GM12878 (cell line): ENCODE measurements at regions not wholly inside any gene's neighbourhood (a gene's known extent, or its start where the extent isn't known, plus 50 kb on each side); places are given as distances from the start of the nearest gene placed in this dataset.

Source experiments
- ATAC-seq: fragments of 200-7000 bp; cut with Tn5 transposase; 3 replicates; pipeline ENCODE4 v1.9.1; 2020; ENCODE audit warnings: mild to moderate bottlenecking, moderate library complexity
- BruUV-seq: library from RNA; stranded (reverse); fragments of 400-500 nt; replicated peaks from 2 replicates; lab custom pipeline; 2021; lab: Mats Ljungman, UMichigan
- CTCF ChIA-PET: fragments of 300-600 bp; sonication (Branson Sonifier 250); formaldehyde crosslinking; extraction: SDS; loops from one replicate; lab custom pipeline; 2021; ENCODE audit warnings: inconsistent platforms; lab: Yijun Ruan, JAX
- POLR2A ChIA-PET: fragments of 350-600 bp; formaldehyde crosslinking; extraction: SDS; loops from one replicate; lab custom pipeline; 2021; ENCODE audit warnings: inconsistent platforms; lab: Charles Lee
- RAD21 ChIA-PET: fragments of 300-600 bp; sonication (Branson Sonifier 250); formaldehyde crosslinking; loops from one replicate; lab custom pipeline; 2023; ENCODE audit warnings: antibody characterized with exemption; ENCODE audit not compliant: unreplicated experiment; lab: Charles Lee
- SMC1A ChIA-PET: fragments of 300-600 bp; sonication (Branson Sonifier 250); formaldehyde crosslinking; loops from one replicate; lab custom pipeline; 2023; ENCODE audit not compliant: unreplicated experiment, uncharacterized antibody; lab: Charles Lee
- DNase-seq: peaks from one replicate; pipeline ENCODE4 v3.0.0-alpha.2; 2011; ENCODE audit warnings: low read depth, low spot score
- FAIRE-seq: peaks from 3 replicates; lab custom pipeline; 2011; peaks lifted over from hg19 to GRCh38; lab: Jason Lieb, UNC
- H2AFZ ChIP-seq: 2 replicates; pipeline ENCODE4 v1.6.0; 2011; ENCODE audit warnings: low read depth, low read length, control low read depth; ENCODE audit not compliant: control insufficient read depth
- H3K27ac ChIP-seq: 2 replicates; pipeline ENCODE4 v1.5.1; 2011; ENCODE audit warnings: control low read depth; ENCODE audit not compliant: control insufficient read depth, insufficient read depth
- H3K27me3 ChIP-seq, 2 experiments: replicated peaks in 1 of 2; 2 replicates each; pipeline versions ENCODE4 v1.6.0 to v1.6.1; 2011; ENCODE audit warnings: low read length in 1 of 2; ENCODE audit not compliant: control insufficient read depth in 2 of 2, insufficient read depth in 2 of 2
- H3K36me3 ChIP-seq, 2 experiments: 2 replicates each; pipeline ENCODE4 v1.5.1; 2011; ENCODE audit warnings: low read length in 1 of 2; ENCODE audit not compliant: control insufficient read depth in 2 of 2, insufficient read depth in 2 of 2
- H3K4me1 ChIP-seq: 2 replicates; pipeline ENCODE4 v1.6.1; 2011; ENCODE audit warnings: mild to moderate bottlenecking, low read length, moderate library complexity, mixed read lengths; ENCODE audit not compliant: control insufficient read depth, insufficient read depth
- H3K4me2 ChIP-seq: 2 replicates; pipeline ENCODE4 v1.6.0; 2011; ENCODE audit warnings: control low read depth; ENCODE audit not compliant: control insufficient read depth, insufficient read depth
- H3K4me3 ChIP-seq: fragments of 200-600 bp; sonication (generic); 2 replicates; pipeline ENCODE4 v1.5.1; 2016
- H3K79me2 ChIP-seq: 2 replicates; pipeline ENCODE4 v1.6.0; 2011; ENCODE audit warnings: low read length; ENCODE audit not compliant: control insufficient read depth, insufficient read depth
- H3K9ac ChIP-seq: 2 replicates; pipeline ENCODE4 v1.8.0; 2011; ENCODE audit warnings: low read length, control low read depth, mixed read lengths; ENCODE audit not compliant: control insufficient read depth, insufficient read depth
- H3K9me3 ChIP-seq: replicated peaks from 3 replicates; pipeline ENCODE4 v1.5.1; 2011; ENCODE audit warnings: mild to moderate bottlenecking, low read length; ENCODE audit not compliant: control insufficient read depth, insufficient read depth
- H4K20me1 ChIP-seq: 2 replicates; pipeline ENCODE4 v1.6.0; 2011; ENCODE audit not compliant: control insufficient read depth, insufficient read depth
- BCL11A ChIP-seq: IDR thresholded peaks from 2 replicates; pipeline ENCODE4 v1.6.1; 2011; ENCODE audit warnings: low read depth, low read length
- CHD4 ChIP-seq: fragments of 200-600 bp; sonication (generic); IDR thresholded peaks from 2 replicates; pipeline ENCODE4 v1.6.1; 2016; ENCODE audit warnings: mild to moderate bottlenecking
- EP300 ChIP-seq, 2 experiments: fragments of 150-350 bp in 1 of 2; IDR thresholded peaks; 2 replicates each; pipeline ENCODE4 v1.6.1; 2011 to 2012; ENCODE audit warnings: low read depth in 2 of 2, low read length in 2 of 2, borderline replicate concordance in 1 of 2, improper control_type of control experiment in 1 of 2, inconsistent platforms in 1 of 2; ENCODE audit not compliant: control insufficient read depth in 1 of 2
- IKZF2 ChIP-seq, 2 experiments: fragments of 450-650 bp; IDR thresholded peaks; 2 replicates each; pipeline ENCODE4 v1.6.1; 2017; ENCODE audit warnings: mild to moderate bottlenecking in 2 of 2, moderate library complexity in 2 of 2
- KLF5 ChIP-seq: fragments of 450-650 bp; IDR thresholded peaks from 2 replicates; pipeline ENCODE4 v1.6.1; 2014; ENCODE audit warnings: mild to moderate bottlenecking; ENCODE audit not compliant: partially characterized antibody
- MEF2B ChIP-seq: fragments of 450-650 bp; IDR thresholded peaks from 2 replicates; pipeline ENCODE4 v1.6.1; 2018; ENCODE audit warnings: mild to moderate bottlenecking, moderate library complexity; ENCODE audit not compliant: partially characterized antibody, poor library complexity, severe bottlenecking
- NR2C1 ChIP-seq: fragments of 450-650 bp; IDR thresholded peaks from 2 replicates; pipeline ENCODE4 v1.6.1; 2017; ENCODE audit warnings: antibody characterized with exemption, mild to moderate bottlenecking, moderate library complexity
- NRF1 ChIP-seq: conservative IDR thresholded peaks from 2 replicates; pipeline ENCODE4 v1.6.1; 2011; ENCODE audit warnings: mild to moderate bottlenecking, low read depth, low read length, improper control_type of control experiment
- SMAD1 ChIP-seq: fragments of 450-650 bp; IDR thresholded peaks from 2 replicates; pipeline ENCODE4 v1.6.1; 2018; ENCODE audit warnings: mild to moderate bottlenecking, low read depth; ENCODE audit not compliant: partially characterized antibody
- SUPT20H ChIP-seq: IDR thresholded peaks from 2 replicates; pipeline ENCODE4 v1.6.1; 2011; ENCODE audit warnings: low read depth, mild to moderate bottlenecking, low read length, moderate library complexity, borderline replicate concordance; ENCODE audit not compliant: control insufficient read depth
- SUZ12 ChIP-seq: fragments of 200-600 bp; sonication (generic); IDR thresholded peaks from one replicate; pipeline ENCODE4 v1.6.1; 2018; ENCODE audit warnings: antibody characterized with exemption, mild to moderate bottlenecking; ENCODE audit not compliant: unreplicated experiment
- ZBED1 ChIP-seq: IDR thresholded peaks from 2 replicates; pipeline ENCODE4 v1.6.1; 2016; ENCODE audit warnings: borderline replicate concordance
- ZSCAN29 ChIP-seq: fragments of 450-650 bp; IDR thresholded peaks from 2 replicates; pipeline ENCODE4 v1.6.1; 2017; ENCODE audit warnings: mild to moderate bottlenecking, moderate library complexity
- WGBS: methylation state at CpG from one replicate; pipeline ENCODE4 v1.1.6; 2016; ENCODE audit warnings: low lambda C conversion rate; ENCODE audit not compliant: insufficient replicate concordance, insufficient coverage; ENCODE audit errors: missing lambda C conversion rate; 5-methylcytosine and 5-hydroxymethylcytosine counted together
- in situ Hi-C: fragments of 300-500 bp; cut with MboI; formaldehyde crosslinking; loops from 9 replicates; pipeline ENCODE4 v1.14.3; 2018; ENCODE audit warnings: mixed read lengths
- intact Hi-C: fragments of 100-400 bp; cut with micrococcal nuclease; formaldehyde crosslinking; loops from one replicate; pipeline ENCODE4 v1.14.2; 2022; ENCODE audit not compliant: unreplicated experiment
- TF ChIP-seq, protein P1 (sequence below): fragments of 450-650 bp; IDR thresholded peaks from 2 replicates; pipeline ENCODE4 v1.6.1; 2014; ENCODE audit warnings: mild to moderate bottlenecking
- TF ChIP-seq, protein P2 (sequence below): fragments of 450-650 bp; IDR thresholded peaks from 2 replicates; pipeline ENCODE4 v1.6.1; 2017; ENCODE audit warnings: borderline replicate concordance
- TF ChIP-seq, protein P3 (sequence below): fragments of 450-650 bp; IDR thresholded peaks from 2 replicates; pipeline ENCODE4 v1.6.1; 2018; ENCODE audit warnings: mild to moderate bottlenecking, low read depth, moderate library complexity; ENCODE audit not compliant: partially characterized antibody

DNA sequence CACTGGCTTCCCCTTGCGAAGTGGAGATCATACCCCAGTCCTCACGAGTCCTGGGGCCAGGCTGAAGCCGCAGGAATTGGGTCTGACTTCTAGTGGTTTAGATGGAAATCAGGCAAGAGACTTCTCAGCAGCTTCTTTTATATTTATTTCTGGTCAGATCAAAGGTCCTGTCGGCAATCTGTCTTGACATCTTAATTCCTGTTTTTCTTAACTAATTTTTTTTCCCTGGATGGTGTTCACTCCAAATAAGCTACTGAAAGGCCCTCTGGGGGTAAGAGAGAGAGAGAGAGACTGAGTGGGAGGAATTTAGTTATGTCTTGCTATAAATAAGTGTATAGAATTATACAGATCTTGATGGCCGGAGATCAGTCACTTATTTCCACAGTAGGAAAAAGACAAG lies 698.7 kb upstream of the TBX3 start:
- intact Hi-C loops (no loop called here), in situ Hi-C loops (no loop called here)
- POLR2A ChIA-PET = interaction anchor here (0.7 kb wide), 1 partner anchor 134 kb away, joined by 3 read pairs; no protein-coding TSS in a partner anchor
- no peaks in the 10 kb centered on the region for H3K36me3 ChIP-seq
- DNase-seq (no peak), FAIRE-seq (no peak), ATAC-seq (no peak)
- no peaks in the 10 kb centered on the region for H3K27me3 ChIP-seq
- no peaks in the 10 kb centered on the region for H3K79me2 ChIP-seq
- RAD21 ChIA-PET = no interaction called here
- TF ChIP-seq CHD4 = no peak
- TF ChIP-seq NR2C1 = no peak
- no peak for TF ChIP-seq BCL11A
- no peak for TF ChIP-seq ZSCAN29
- no peak for TF ChIP-seq SUPT20H
- no peak for TF ChIP-seq EP300 (IDR thresholded peaks at IDR 0.05; ENCODE audit: borderline replicate concordance in 1 of 2, control insufficient read depth in 1 of 2, low read depth in 2 of 2, low read length in 2 of 2)
- TF ChIP-seq MEF2B = no peak
- no peak for TF ChIP-seq NRF1
- TF ChIP-seq IKZF2 (IDR thresholded peaks at IDR 0.05) = no peak
- no peak for TF ChIP-seq ZBED1
- TF ChIP-seq, protein P1, sequence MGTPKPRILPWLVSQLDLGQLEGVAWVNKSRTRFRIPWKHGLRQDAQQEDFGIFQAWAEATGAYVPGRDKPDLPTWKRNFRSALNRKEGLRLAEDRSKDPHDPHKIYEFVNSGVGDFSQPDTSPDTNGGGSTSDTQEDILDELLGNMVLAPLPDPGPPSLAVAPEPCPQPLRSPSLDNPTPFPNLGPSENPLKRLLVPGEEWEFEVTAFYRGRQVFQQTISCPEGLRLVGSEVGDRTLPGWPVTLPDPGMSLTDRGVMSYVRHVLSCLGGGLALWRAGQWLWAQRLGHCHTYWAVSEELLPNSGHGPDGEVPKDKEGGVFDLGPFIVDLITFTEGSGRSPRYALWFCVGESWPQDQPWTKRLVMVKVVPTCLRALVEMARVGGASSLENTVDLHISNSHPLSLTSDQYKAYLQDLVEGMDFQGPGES = no peak
- TF ChIP-seq, protein P2, sequence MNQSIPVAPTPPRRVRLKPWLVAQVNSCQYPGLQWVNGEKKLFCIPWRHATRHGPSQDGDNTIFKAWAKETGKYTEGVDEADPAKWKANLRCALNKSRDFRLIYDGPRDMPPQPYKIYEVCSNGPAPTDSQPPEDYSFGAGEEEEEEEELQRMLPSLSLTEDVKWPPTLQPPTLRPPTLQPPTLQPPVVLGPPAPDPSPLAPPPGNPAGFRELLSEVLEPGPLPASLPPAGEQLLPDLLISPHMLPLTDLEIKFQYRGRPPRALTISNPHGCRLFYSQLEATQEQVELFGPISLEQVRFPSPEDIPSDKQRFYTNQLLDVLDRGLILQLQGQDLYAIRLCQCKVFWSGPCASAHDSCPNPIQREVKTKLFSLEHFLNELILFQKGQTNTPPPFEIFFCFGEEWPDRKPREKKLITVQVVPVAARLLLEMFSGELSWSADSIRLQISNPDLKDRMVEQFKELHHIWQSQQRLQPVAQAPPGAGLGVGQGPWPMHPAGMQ = no peak
- TF ChIP-seq, protein P3, sequence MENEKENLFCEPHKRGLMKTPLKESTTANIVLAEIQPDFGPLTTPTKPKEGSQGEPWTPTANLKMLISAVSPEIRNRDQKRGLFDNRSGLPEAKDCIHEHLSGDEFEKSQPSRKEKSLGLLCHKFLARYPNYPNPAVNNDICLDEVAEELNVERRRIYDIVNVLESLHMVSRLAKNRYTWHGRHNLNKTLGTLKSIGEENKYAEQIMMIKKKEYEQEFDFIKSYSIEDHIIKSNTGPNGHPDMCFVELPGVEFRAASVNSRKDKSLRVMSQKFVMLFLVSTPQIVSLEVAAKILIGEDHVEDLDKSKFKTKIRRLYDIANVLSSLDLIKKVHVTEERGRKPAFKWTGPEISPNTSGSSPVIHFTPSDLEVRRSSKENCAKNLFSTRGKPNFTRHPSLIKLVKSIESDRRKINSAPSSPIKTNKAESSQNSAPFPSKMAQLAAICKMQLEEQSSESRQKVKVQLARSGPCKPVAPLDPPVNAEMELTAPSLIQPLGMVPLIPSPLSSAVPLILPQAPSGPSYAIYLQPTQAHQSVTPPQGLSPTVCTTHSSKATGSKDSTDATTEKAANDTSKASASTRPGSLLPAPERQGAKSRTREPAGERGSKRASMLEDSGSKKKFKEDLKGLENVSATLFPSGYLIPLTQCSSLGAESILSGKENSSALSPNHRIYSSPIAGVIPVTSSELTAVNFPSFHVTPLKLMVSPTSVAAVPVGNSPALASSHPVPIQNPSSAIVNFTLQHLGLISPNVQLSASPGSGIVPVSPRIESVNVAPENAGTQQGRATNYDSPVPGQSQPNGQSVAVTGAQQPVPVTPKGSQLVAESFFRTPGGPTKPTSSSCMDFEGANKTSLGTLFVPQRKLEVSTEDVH = no peak
- TF ChIP-seq SMAD1 = no peak
- TF ChIP-seq KLF5 = no peak
- no peak for TF ChIP-seq SUZ12
- no peak overlapping the region for H3K27ac ChIP-seq
- H2AFZ ChIP-seq = no peak overlapping the region
- H3K4me2 ChIP-seq = no peak overlapping the region
- 44% methylated on average over 5 of the region's 5 CpGs for WGBS
- H3K4me1 ChIP-seq = peaks cover 4% of the 10 kb centered on the region
- no TSS peak for BruUV-seq
- no peak overlapping the region for H3K4me3 ChIP-seq
- SMC1A ChIA-PET = interaction anchor here (1.0 kb wide), 2 partner anchors 30 to 234 kb away, joined by 3 to 4 read pairs; no protein-coding TSS in a partner anchor
- H4K20me1 ChIP-seq = no peaks in the 10 kb centered on the region
- no peaks in the 10 kb centered on the region for H3K9me3 ChIP-seq
- CTCF ChIA-PET = interaction anchor here (0.6 to 1.8 kb wide), 2 partner anchors 28 to 73 kb away, joined by 3 read pairs; no protein-coding TSS in a partner anchor
- no peak overlapping the region for H3K9ac ChIP-seq
